HG03097 (cell line): ENCODE measurements at regions not wholly inside any gene's neighbourhood (a gene's known extent, or its start where the extent isn't known, plus 50 kb on each side); places are given as distances from the start of the nearest gene placed in this dataset.
"Not testable (repeated sequence)": the region's sequence is repeated elsewhere in the genome, so short reads cannot be mapped to it uniquely, and the experiment has no call there.

ENCODE experiments used
- ATAC-seq: cut with Tn5 transposase; IDR thresholded peaks from one replicate; pipeline ENCODE4 v1.9.1; 2021; ENCODE audit not compliant: unreplicated experiment, low FRiP score

- no peak for ATAC-seq
These were observed 103.6 kb upstream of the BMP2 start for GRCh38 chr20:6663751-6664388.

- peak; percentile 74 for ATAC-seq
These were observed 104.4 kb upstream of the BMP2 start for GRCh38 chr20:6663104-6663503.

GRCh38 chr20:6662309-6662708 lies 105.2 kb upstream of the BMP2 start:
- ATAC-seq: no peak

GRCh38 chr20:6660441-6660840 lies 107.0 kb upstream of the BMP2 start:
- ATAC-seq: no peak

GRCh38 chr20:6658909-6659308 lies 108.6 kb upstream of the BMP2 start:
- not testable (repeated sequence) for ATAC-seq

GRCh38 chr20:6657904-6658303 lies 109.6 kb upstream of the BMP2 start:
- ATAC-seq: no peak

GRCh38 chr20:6657111-6657510 lies 110.4 kb upstream of the BMP2 start:
- ATAC-seq: no peak

- no peak for ATAC-seq
These were observed 112.8 kb upstream of the BMP2 start for GRCh38 chr20:6654513-6655252.

GRCh38 chr20:6651561-6651960 lies 115.9 kb upstream of the BMP2 start:
- ATAC-seq: peak; percentile 79

- ATAC-seq: no peak
These were observed 116.5 kb upstream of the BMP2 start for GRCh38 chr20:6651016-6651415.

- no peak for ATAC-seq
These were observed 121.4 kb upstream of the BMP2 start for GRCh38 chr20:6646021-6646636.

- ATAC-seq: no peak
These were observed 122.5 kb upstream of the BMP2 start for GRCh38 chr20:6644813-6645628.

GRCh38 chr20:6641012-6641411 lies 126.5 kb upstream of the BMP2 start:
- ATAC-seq: no peak

GRCh38 chr20:6637160-6637579 lies 130.3 kb upstream of the BMP2 start:
- ATAC-seq: no peak

- ATAC-seq: no peak
These were observed 131.0 kb upstream of the BMP2 start for GRCh38 chr20:6636209-6637159.

- ATAC-seq: peak; percentile 63
These were observed 132.3 kb upstream of the BMP2 start for GRCh38 chr20:6635034-6635736.

- no peak for ATAC-seq
These were observed 135.3 kb upstream of the BMP2 start for GRCh38 chr20:6632187-6632586.

GRCh38 chr20:6630514-6630913 lies 137.0 kb upstream of the BMP2 start:
- no peak for ATAC-seq

- no peak for ATAC-seq
These were observed 137.9 kb upstream of the BMP2 start for GRCh38 chr20:6629564-6629963.
